ENCODE measurements at regions not wholly inside any gene's neighbourhood (a gene's known extent, or its start where the extent isn't known, plus 50 kb on each side); places are given as distances from the start of the nearest gene placed in this dataset.
"Not testable (repeated sequence)": the region's sequence is repeated elsewhere in the genome, so short reads cannot be mapped to it uniquely, and the experiment has no call there.

- no peak for DNase-seq (ENCODE audit: low read depth, low spot score)
These were observed 372.2 kb downstream of the NYAP2 start for GRCh38 chr2:225771701-225772100.

- DNase-seq (ENCODE audit: low read depth, low spot score) = no peak
These were observed 369.2 kb downstream of the NYAP2 start for GRCh38 chr2:225768741-225769140.

GRCh38 chr2:225766431-225766830 lies 366.9 kb downstream of the NYAP2 start:
- DNase-seq (ENCODE audit: low read depth, low spot score) = peak; percentile 5

- DNase-seq (ENCODE audit: low read depth, low spot score) = no peak
These were observed 366.3 kb downstream of the NYAP2 start for GRCh38 chr2:225765820-225766219.

GRCh38 chr2:225764346-225764745 lies 364.8 kb downstream of the NYAP2 start:
- DNase-seq (ENCODE audit: low read depth, low spot score) = no peak

- DNase-seq (ENCODE audit: low read depth, low spot score) = no peak
These were observed 364.2 kb downstream of the NYAP2 start for GRCh38 chr2:225763711-225764110.

- DNase-seq (ENCODE audit: low read depth, low spot score) = no peak
These were observed 361.9 kb downstream of the NYAP2 start for GRCh38 chr2:225761396-225761795.

GRCh38 chr2:225757248-225757647 lies 357.7 kb downstream of the NYAP2 start:
- no peak for DNase-seq (ENCODE audit: low read depth, low spot score)

- DNase-seq (ENCODE audit: low read depth, low spot score) = no peak
These were observed 356.7 kb downstream of the NYAP2 start for GRCh38 chr2:225756198-225756597.

- no peak for DNase-seq (ENCODE audit: low read depth, low spot score)
These were observed 349.1 kb downstream of the NYAP2 start for GRCh38 chr2:225748609-225749008.

GRCh38 chr2:225743996-225744395 lies 344.5 kb downstream of the NYAP2 start:
- not testable (repeated sequence) for DNase-seq (ENCODE audit: low read depth, low spot score)

- no peak for DNase-seq (ENCODE audit: low read depth, low spot score)
These were observed 343.0 kb downstream of the NYAP2 start for GRCh38 chr2:225742487-225742886.

- no peak for DNase-seq (ENCODE audit: low read depth, low spot score)
These were observed 340.6 kb downstream of the NYAP2 start for GRCh38 chr2:225740086-225740485.

GRCh38 chr2:225739328-225739727 lies 339.8 kb downstream of the NYAP2 start:
- no peak for DNase-seq (ENCODE audit: low read depth, low spot score)

GRCh38 chr2:225738735-225739134 lies 339.2 kb downstream of the NYAP2 start:
- no peak for DNase-seq (ENCODE audit: low read depth, low spot score)

GRCh38 chr2:225737556-225737955 lies 338.0 kb downstream of the NYAP2 start:
- no peak for DNase-seq (ENCODE audit: low read depth, low spot score)

GRCh38 chr2:225735844-225736243 lies 336.3 kb downstream of the NYAP2 start:
- DNase-seq (ENCODE audit: low read depth, low spot score) = peak; percentile 11

GRCh38 chr2:225725726-225726125 lies 326.2 kb downstream of the NYAP2 start:
- DNase-seq (ENCODE audit: low read depth, low spot score) = no peak

Data from brain pericyte (primary cell).